ENCODE measurements at regions not wholly inside any gene's neighbourhood (a gene's known extent, or its start where the extent isn't known, plus 50 kb on each side); places are given as distances from the start of the nearest gene placed in this dataset.

- no peaks in the 10 kb centered on the region for H3K27me3 ChIP-seq (ENCODE audit: control insufficient read depth in 1 of 2, insufficient read depth in 2 of 2, low read length in 2 of 2)
- TF ChIP-seq NKX3-1 (CRISPR knock-in tag; IDR thresholded peaks at IDR 0.05) = no peak
- TF ChIP-seq ZBTB38 (CRISPR knock-in tag; IDR thresholded peaks at IDR 0.05) = no peak
- TF ChIP-seq DMAP1 (CRISPR knock-in tag; IDR thresholded peaks at IDR 0.05) = no peak
- no peak for TF ChIP-seq ZNF746 (CRISPR knock-in tag; IDR thresholded peaks at IDR 0.05)
- no peak for TF ChIP-seq TAF1 (CRISPR knock-in tag; IDR thresholded peaks at IDR 0.05)
- TF ChIP-seq ZBTB33 (CRISPR knock-in tag; IDR thresholded peaks at IDR 0.05) = no peak
- TF ChIP-seq NFE2L1 (CRISPR knock-in tag; IDR thresholded peaks at IDR 0.05; ENCODE audit: borderline replicate concordance) = no peak
- TF ChIP-seq ZBTB46 (CRISPR knock-in tag; IDR thresholded peaks at IDR 0.05; ENCODE audit: borderline replicate concordance) = no peak
- TF ChIP-seq KAT8 (CRISPR knock-in tag; IDR thresholded peaks at IDR 0.05) = no peak
- TF ChIP-seq, protein P1, sequence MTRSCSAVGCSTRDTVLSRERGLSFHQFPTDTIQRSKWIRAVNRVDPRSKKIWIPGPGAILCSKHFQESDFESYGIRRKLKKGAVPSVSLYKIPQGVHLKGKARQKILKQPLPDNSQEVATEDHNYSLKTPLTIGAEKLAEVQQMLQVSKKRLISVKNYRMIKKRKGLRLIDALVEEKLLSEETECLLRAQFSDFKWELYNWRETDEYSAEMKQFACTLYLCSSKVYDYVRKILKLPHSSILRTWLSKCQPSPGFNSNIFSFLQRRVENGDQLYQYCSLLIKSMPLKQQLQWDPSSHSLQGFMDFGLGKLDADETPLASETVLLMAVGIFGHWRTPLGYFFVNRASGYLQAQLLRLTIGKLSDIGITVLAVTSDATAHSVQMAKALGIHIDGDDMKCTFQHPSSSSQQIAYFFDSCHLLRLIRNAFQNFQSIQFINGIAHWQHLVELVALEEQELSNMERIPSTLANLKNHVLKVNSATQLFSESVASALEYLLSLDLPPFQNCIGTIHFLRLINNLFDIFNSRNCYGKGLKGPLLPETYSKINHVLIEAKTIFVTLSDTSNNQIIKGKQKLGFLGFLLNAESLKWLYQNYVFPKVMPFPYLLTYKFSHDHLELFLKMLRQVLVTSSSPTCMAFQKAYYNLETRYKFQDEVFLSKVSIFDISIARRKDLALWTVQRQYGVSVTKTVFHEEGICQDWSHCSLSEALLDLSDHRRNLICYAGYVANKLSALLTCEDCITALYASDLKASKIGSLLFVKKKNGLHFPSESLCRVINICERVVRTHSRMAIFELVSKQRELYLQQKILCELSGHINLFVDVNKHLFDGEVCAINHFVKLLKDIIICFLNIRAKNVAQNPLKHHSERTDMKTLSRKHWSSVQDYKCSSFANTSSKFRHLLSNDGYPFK (CRISPR knock-in tag; IDR thresholded peaks at IDR 0.05; ENCODE audit: borderline replicate concordance) = no peak
- no peak for TF ChIP-seq JUN (CRISPR knock-in tag; IDR thresholded peaks at IDR 0.05)
- no peak for TF ChIP-seq ZNF720 (CRISPR knock-in tag; IDR thresholded peaks at IDR 0.05)
- no peak for TF ChIP-seq ZNF513 (CRISPR knock-in tag; conservative IDR thresholded peaks at IDR 0.05)
- no peak for TF ChIP-seq PLRG1 (conservative IDR thresholded peaks at IDR 0.05)
- POLR2A ChIA-PET = no interaction called here
- H2AFZ ChIP-seq (ENCODE audit: low read length) = no peak overlapping the region
- intact Hi-C loops (cut with micrococcal nuclease; ENCODE audit: unreplicated experiment) = no loop called here
- H3K4me1 ChIP-seq (ENCODE audit: insufficient read depth, low read length) = peaks cover 16% of the 10 kb centered on the region
- ATAC-seq (no peak), DNase-seq (ENCODE audit: low spot score) (no peak), FAIRE-seq (no peak)
- WGBS (ENCODE audit: low lambda C conversion rate) = 69% methylated on average over 6 of the region's 6 CpGs
- no peaks in the 10 kb centered on the region for H3K36me3 ChIP-seq (replicated peaks in 1 of 2; ENCODE audit: control insufficient read depth in 1 of 2, insufficient read depth in 2 of 2, low read length in 2 of 2)
- CTCF ChIA-PET (ENCODE audit: low intra/inter-chr PET ratio, low total read pairs) = no interaction called here
- no peak overlapping the region for H3K4me2 ChIP-seq (ENCODE audit: low read depth, low read length)
- H3K79me2 ChIP-seq (ENCODE audit: insufficient read depth, low read length) = no peaks in the 10 kb centered on the region
- no peaks in the 10 kb centered on the region for H4K20me1 ChIP-seq (ENCODE audit: insufficient read depth, low read length)
- no peak overlapping the region for H3K27ac ChIP-seq (ENCODE audit: extremely low read length, insufficient read depth, low read length)
- no peak overlapping the region for H3K9ac ChIP-seq (ENCODE audit: insufficient read depth, low read depth, low read length)
- no peaks in the 10 kb centered on the region for H3K9me3 ChIP-seq (ENCODE audit: low read length)
- BruUV-seq (replicated peaks) = no TSS peak
- in situ Hi-C loops (cut with HindIII; ENCODE audit: extremely low pct_ligation_motif_present, low pct_unique_long_range_greater_than_20kb) = no loop called here
- no peak overlapping the region for H3K4me3 ChIP-seq (replicated peaks in 1 of 3; ENCODE audit: insufficient read depth in 1 of 3, low read depth in 2 of 3, low read length in 3 of 3)
These were observed 184.0 kb upstream of the KIT start for GRCh38 chr4:54473798-54474197.
